ENCODE measurements at regions not wholly inside any gene's neighbourhood (a gene's known extent, or its start where the extent isn't known, plus 50 kb on each side); places are given as distances from the start of the nearest gene placed in this dataset.

GRCh38 chr20:57781901-57782300, 72.1 kb upstream of the PMEPA1 start:
- no peak overlapping the region for H3K4me3 ChIP-seq
- H3K9me3 ChIP-seq, result no peaks in the 10 kb centered on the region
- DNase-seq (ENCODE audit: low spot score in 2 of 2), result no peak
- no peaks in the 10 kb centered on the region for H3K27me3 ChIP-seq
- H3K4me1 ChIP-seq, result no peaks in the 10 kb centered on the region
- H3K27ac ChIP-seq, result no peak overlapping the region
- H3K36me3 ChIP-seq, result no peaks in the 10 kb centered on the region
- TF ChIP-seq CTCF (IDR thresholded peaks at IDR 0.05), result no peak
- no peak for TF ChIP-seq POLR2AphosphoS5 (IDR thresholded peaks at IDR 0.05)
- TF ChIP-seq POLR2A (IDR thresholded peaks at IDR 0.05), result no peak
- intact Hi-C loops (cut with DNase I; ENCODE audit: low total_unique reads), result loop anchor here (5.0 kb wide), 1 partner anchor 1050 kb away; no protein-coding TSS in a partner anchor

GRCh38 chr20:57780906-57781305, 71.1 kb upstream of the PMEPA1 start:
- TF ChIP-seq CTCF (IDR thresholded peaks at IDR 0.05) (no peak), POLR2A (IDR thresholded peaks at IDR 0.05) (no peak), POLR2AphosphoS5 (IDR thresholded peaks at IDR 0.05) (no peak)
- no peaks in the 10 kb centered on the region for H3K9me3 ChIP-seq
- H3K36me3 ChIP-seq, result no peaks in the 10 kb centered on the region
- no peak overlapping the region for H3K4me3 ChIP-seq
- H3K27ac ChIP-seq, result no peak overlapping the region
- no peak for DNase-seq (ENCODE audit: low spot score in 2 of 2)
- H3K27me3 ChIP-seq, result no peaks in the 10 kb centered on the region
- H3K4me1 ChIP-seq, result no peaks in the 10 kb centered on the region
- intact Hi-C loops (cut with DNase I; ENCODE audit: low total_unique reads), result loop anchor here (5.0 kb wide), 1 partner anchor 1051 kb away; no protein-coding TSS in a partner anchor

- Histone ChIP-seq H3K27me3 (no peaks in the 10 kb centered on the region), H3K36me3 (no peaks in the 10 kb centered on the region), H3K27ac (no peak overlapping the region), H3K4me1 (no peaks in the 10 kb centered on the region), H3K4me3 (no peak overlapping the region), H3K9me3 (no peaks in the 10 kb centered on the region)
- no peak for DNase-seq (ENCODE audit: low spot score in 2 of 2)
- TF ChIP-seq POLR2A (IDR thresholded peaks at IDR 0.05) (no peak), CTCF (IDR thresholded peaks at IDR 0.05) (no peak), POLR2AphosphoS5 (IDR thresholded peaks at IDR 0.05) (no peak)
- intact Hi-C loops (cut with DNase I; ENCODE audit: low total_unique reads), result loop anchor here (5.0 kb wide), 1 partner anchor 1052 kb away; no protein-coding TSS in a partner anchor
These were observed 70.6 kb upstream of the PMEPA1 start for GRCh38 chr20:57780398-57780797.

- no peak overlapping the region for H3K27ac ChIP-seq
- H3K4me1 ChIP-seq, result no peaks in the 10 kb centered on the region
- H3K36me3 ChIP-seq, result no peaks in the 10 kb centered on the region
- no peak overlapping the region for H3K4me3 ChIP-seq
- H3K27me3 ChIP-seq, result no peaks in the 10 kb centered on the region
- DNase-seq (ENCODE audit: low spot score in 2 of 2), result peak in 1 of 2 donors; percentile 21
- no peaks in the 10 kb centered on the region for H3K9me3 ChIP-seq
- TF ChIP-seq CTCF (IDR thresholded peaks at IDR 0.05), result no peak
- no peak for TF ChIP-seq POLR2A (IDR thresholded peaks at IDR 0.05)
- TF ChIP-seq POLR2AphosphoS5 (IDR thresholded peaks at IDR 0.05), result no peak
- intact Hi-C loops (cut with DNase I; ENCODE audit: low total_unique reads), result loop anchor here (5.0 kb wide), 1 partner anchor 1053 kb away; no protein-coding TSS in a partner anchor
These were observed 69.7 kb upstream of the PMEPA1 start for GRCh38 chr20:57779401-57780003.

- DNase-seq (ENCODE audit: low spot score in 2 of 2), result no peak
- Histone ChIP-seq H3K36me3 (no peaks in the 10 kb centered on the region), H3K4me1 (no peaks in the 10 kb centered on the region), H3K27ac (no peak overlapping the region), H3K4me3 (no peak overlapping the region), H3K27me3 (no peaks in the 10 kb centered on the region), H3K9me3 (no peaks in the 10 kb centered on the region)
- intact Hi-C loops (cut with DNase I; ENCODE audit: low total_unique reads), result no loop called here
- no peak for TF ChIP-seq CTCF (IDR thresholded peaks at IDR 0.05)
- no peak for TF ChIP-seq POLR2AphosphoS5 (IDR thresholded peaks at IDR 0.05)
- no peak for TF ChIP-seq POLR2A (IDR thresholded peaks at IDR 0.05)
These were observed 68.1 kb upstream of the PMEPA1 start for GRCh38 chr20:57777911-57778310.

Measured in breast epithelium (tissue), 4 donors.